GM12878 (cell line): ENCODE measurements at regions not wholly inside any gene's neighbourhood (a gene's known extent, or its start where the extent isn't known, plus 50 kb on each side); places are given as distances from the start of the nearest gene placed in this dataset.

ENCODE experiments used
- EP300 ChIP-seq, 2 experiments: fragments of 150-350 bp in 1 of 2; IDR thresholded peaks; 2 replicates each; pipeline ENCODE4 v1.6.1; 2011 to 2012; ENCODE audit warnings: low read depth in 2 of 2, low read length in 2 of 2, borderline replicate concordance in 1 of 2, improper control_type of control experiment in 1 of 2, inconsistent platforms in 1 of 2; ENCODE audit not compliant: control insufficient read depth in 1 of 2
- MTA2 ChIP-seq: fragments of 450-650 bp; IDR thresholded peaks from 2 replicates; pipeline ENCODE4 v1.6.1; 2016; ENCODE audit warnings: low read depth, mild to moderate bottlenecking, moderate library complexity
- POLR2A ChIP-seq: IDR thresholded peaks from 2 replicates; pipeline ENCODE4 v1.6.1; 2011; ENCODE audit warnings: low read depth, mild to moderate bottlenecking, low read length

DNA sequence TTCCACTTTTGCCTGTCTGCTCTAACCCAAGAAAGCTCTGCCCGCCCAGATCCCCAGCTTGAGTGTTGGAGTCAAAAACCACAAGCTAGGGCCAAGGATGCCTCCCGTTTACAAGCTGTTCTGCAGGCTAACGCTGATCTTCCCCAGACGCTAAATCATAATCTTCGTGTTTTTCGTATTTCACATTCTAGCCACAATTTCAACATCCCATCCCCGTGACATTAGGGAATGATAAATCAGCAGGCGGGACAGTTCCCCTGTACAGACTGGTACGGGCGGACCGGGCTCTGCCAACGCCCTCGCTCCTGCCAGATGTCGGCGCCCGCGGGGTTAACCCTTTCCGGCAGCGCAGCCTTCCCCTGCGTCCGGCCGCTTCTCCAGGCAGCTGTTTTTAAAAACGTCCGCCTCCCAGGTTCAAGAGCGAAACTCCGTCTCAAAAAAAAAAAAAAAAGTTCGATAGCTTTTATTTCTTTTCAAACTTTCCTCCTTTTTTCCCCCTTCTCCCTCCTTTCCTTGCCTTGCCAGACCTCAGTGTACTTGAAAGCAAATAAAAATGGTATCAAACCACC lies 81.0 kb upstream of the BNC1 start:
- no peak for TF ChIP-seq POLR2A
- no peak for TF ChIP-seq EP300 (IDR thresholded peaks at IDR 0.05; ENCODE audit: borderline replicate concordance in 1 of 2, control insufficient read depth in 1 of 2, low read depth in 2 of 2, low read length in 2 of 2)
- no peak for TF ChIP-seq MTA2
